ENCODE measurements at regions not wholly inside any gene's neighbourhood (a gene's known extent, or its start where the extent isn't known, plus 50 kb on each side); places are given as distances from the start of the nearest gene placed in this dataset.

DNA sequence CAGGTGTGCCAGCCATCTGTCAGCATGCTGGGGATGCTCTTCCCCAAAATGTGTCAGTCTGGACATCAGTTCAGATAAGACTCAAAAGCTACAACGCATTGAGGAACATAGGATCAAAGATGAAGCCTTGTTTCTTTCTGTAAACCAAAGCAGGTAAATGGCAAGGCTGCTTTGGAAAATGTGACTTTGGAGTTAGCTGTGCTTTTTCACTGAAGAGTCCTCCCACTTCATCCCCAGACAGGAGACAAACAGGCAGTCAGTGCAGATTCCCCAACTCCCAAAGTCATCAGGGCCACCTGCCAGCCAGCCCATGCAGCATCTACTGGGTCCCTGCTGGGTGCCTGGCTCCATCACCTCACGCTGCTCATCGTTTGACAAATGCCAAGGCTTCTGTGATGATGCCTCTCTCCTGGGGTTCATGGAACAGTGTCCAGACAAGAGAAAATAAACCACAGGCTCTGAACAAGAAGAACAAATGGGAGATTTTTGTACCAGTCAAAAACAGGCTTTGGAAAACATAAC is 205.0 kb upstream of the BTBD3 start:
- DNase-seq: no peak

GRCh38 chr20:11714886-11715285 is 202.8 kb upstream of the BTBD3 start:
- DNase-seq: no peak

DNA sequence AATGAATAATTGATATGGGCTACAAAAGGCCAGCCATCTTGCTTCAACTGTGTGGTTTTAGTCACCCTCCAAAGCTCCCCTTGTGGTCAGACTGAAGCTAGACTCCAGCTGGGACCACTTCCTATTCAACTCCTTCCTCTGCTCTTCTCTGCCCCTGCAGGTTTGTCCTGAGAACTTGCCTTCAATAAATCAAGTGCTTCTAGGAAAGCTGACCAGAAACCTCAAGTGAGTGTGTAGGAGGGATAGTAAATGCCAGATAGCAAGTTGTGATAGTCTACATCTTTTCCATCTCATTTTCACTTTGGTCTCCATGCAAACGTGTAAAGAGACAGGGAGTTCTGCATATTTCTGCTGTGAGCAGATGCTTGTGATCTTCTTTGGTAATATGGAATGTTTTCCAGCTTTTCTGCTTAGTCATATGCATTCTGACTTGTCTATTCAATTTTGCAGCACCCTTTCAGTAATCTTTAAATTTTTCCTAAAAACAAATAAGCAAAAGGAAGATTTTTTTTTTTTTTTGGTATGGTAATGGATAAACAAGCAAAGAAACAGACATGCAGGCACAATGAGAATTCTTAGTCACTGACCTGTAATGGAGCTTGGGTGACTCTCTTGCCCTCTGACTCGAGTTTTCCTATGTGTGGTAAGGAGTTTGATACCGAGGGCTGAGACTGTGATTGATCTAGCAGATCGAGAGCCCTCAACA is 201.3 kb upstream of the BTBD3 start:
- DNase-seq: peak; percentile 71

DNA sequence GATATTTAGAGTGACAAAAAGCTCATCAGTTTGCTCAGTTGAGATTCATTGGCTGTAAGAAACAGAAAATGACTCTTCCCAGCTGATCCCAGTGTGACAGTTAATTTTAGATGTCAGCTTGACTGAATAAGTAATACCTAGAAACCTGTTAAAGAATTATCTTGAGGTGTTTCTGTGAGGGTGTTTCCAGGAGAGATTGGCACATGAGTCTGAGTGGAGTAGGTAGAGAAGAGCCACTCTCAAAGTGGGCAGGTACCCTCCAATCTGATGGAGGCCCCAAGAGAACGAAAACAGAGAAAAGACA is 200.8 kb upstream of the BTBD3 start:
- no peak for DNase-seq

GRCh38 chr20:11717562-11717961 is 200.1 kb upstream of the BTBD3 start:
- DNase-seq: no peak

DNA sequence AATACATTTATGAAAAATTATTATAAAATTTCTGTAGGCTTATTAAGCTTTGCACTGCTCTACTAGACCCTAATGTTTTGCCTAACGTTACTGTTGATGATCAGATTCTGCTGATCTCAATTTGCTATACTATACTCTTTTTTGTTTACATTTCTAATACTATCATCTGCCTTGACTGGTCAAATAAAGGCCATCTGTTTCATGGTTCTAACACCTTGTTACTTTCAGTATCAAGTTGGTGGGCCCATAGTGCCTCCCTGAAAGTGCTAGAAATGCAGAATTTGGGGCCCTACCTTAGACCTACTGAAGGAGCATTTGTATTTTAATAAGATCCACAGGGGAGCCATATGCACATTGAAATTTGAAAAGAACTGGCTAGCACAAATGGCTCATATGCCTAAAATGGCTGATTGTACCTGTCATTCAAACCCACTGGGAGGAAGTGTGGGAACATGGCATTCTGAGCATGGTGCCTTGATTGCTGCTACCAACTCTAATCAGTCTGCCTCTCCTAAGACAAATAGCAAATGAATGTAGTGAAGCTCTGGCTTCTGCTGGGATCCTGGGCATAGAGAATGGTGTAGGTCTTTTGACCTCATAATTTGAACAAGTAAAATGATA is 199.1 kb upstream of the BTBD3 start:
- DNase-seq: no peak

DNA sequence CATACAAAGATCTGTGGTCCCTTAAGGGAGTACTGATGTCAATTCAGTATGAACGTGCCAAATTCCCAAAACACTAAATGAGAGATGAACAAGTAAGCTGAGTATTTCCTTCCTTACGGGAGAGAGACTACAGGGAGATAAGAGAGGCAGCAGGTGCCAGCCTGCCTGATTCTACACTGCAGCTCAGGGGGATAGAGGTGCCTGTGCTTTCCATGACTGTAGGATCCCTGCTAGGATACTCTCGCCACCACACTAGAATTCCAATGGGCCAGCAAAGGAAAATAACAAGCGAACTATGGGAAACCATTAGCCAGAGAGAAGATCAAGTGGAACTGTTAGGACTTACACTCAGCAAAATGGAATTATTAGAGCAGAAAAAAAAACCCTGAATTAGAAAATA is 198.5 kb upstream of the BTBD3 start:
- DNase-seq: no peak

DNA sequence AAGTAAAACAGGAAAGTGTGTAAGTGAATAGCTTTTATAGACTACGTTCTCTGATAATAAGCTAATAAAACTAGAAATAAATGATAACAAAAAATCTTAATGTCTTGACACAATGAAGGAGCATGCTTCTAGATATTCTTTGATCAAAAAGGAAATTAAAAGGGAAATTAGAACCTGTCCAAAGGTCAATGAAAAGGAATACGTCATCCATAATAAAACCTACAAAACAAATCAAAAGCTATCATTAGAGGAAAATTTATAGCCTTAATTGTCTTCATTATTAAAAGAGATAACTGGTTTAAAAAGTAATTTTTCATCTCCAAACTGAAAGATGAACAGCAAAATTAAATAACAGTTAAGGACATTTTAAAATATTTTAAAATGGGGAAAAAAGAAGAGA is 196.3 kb upstream of the BTBD3 start:
- DNase-seq: no peak

GRCh38 chr20:11724097-11724496 is 193.6 kb upstream of the BTBD3 start:
- DNase-seq: no peak

GRCh38 chr20:11726026-11726425 is 191.7 kb upstream of the BTBD3 start:
- no peak for DNase-seq

- no peak for DNase-seq
Measured at GRCh38 chr20:11727708-11728107, 190.0 kb upstream of the BTBD3 start.

DNA sequence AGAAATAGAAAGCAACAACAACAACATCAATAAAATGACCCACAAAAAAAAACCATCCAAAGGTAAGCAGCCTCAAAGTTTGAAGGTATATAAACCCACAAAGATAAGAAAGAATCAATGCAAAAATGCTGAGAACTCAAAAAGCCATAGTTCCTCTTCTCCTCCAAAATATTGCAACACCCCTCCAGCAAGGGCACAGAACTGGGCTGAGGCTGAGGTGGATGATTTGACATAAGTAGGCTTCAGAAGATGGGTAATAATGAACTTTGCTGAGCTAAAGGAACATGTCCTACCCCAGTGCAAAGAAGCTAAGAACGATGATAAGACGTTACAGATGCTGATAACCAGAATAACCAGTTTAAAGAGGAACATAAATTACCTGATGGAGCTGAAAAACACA is 188.8 kb upstream of the BTBD3 start:
- no peak for DNase-seq

DNA sequence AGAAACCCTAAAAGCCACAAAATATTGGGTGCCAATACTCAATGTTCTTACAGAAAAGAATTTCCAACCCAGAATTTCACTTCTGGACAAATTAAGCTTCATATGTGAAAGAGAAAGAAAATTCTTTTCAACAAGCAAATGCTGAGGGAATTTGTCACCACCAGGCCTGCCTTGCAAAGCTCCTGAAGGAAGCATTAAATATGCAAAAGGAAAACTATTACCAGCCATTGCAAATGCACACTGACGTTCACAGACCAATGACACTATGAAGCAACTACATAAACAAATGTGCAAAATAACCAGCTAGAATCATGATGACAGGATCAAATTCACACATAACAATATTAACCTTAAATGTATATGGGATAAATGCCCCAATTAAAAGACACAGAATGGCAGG is 187.9 kb upstream of the BTBD3 start:
- no peak for DNase-seq

DNA sequence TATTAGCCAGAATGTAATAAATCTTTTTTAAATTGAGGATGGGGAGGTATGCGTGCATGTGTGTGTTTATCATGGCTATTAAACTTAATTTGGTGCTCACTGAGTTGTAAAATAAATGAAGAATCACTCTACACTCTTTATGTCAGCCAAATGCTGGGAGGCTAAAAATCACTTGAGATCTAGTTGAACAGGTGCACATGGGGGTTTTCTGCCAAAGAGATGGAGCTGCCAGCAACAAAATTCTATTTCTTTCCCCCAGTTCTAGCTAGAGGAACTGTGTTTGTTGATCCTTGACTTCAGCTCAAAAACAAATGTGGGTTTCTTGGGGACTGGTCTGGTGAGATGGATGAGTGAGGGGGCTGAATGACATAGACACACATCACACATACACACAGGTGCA is 183.3 kb upstream of the BTBD3 start:
- no peak for DNase-seq

- DNase-seq: no peak
Measured at GRCh38 chr20:11738852-11739251, 178.8 kb upstream of the BTBD3 start.

GRCh38 chr20:11740975-11741374 is 176.7 kb upstream of the BTBD3 start:
- DNase-seq: no peak

- no peak for DNase-seq
Measured at GRCh38 chr20:11745145-11745544, 172.5 kb upstream of the BTBD3 start.

GRCh38 chr20:11748436-11748835 is 169.3 kb upstream of the BTBD3 start:
- DNase-seq: no peak

DNA sequence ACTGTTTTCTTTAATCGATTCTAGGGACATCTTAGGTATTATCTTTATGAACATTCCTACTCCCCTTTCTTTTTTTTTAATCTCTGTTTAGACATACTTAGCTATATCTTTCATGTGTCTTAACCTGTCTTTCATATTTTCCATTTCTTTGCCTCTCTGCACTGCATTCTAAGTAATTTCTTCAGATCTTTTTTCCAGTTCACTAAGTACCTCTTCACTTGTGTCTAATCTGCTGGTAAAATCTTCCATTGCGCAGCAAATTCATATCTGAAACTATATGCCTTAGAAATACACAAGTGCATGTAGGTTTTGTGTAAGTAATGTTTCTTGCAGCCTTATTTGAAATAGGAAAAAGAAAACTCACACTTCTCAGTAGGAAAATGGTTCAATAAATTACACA is 165.4 kb upstream of the BTBD3 start:
- no peak for DNase-seq

DNA sequence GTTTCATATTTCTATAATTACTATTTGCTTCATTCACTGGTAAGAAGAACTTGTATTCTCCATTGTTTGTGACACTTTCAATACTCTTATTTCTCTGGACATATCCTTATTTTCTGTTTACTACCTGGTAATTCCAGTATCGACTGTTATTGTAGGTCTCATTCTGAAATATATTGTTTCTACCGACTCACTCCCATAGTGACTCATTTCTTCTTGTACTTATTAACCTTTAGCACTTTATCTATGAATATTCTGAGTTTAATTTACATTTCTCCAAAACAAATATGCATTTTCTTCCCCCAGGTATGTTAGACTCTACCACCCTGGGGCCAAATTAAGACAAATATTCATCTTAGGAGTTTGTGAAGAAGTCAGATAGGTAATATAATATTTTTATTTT is 164.5 kb upstream of the BTBD3 start:
- no peak for DNase-seq

GRCh38 chr20:11754451-11754850 is 163.2 kb upstream of the BTBD3 start:
- DNase-seq: no peak

- DNase-seq: peak; percentile 66
Measured at GRCh38 chr20:11755071-11755841, 162.4 kb upstream of the BTBD3 start.

DNA sequence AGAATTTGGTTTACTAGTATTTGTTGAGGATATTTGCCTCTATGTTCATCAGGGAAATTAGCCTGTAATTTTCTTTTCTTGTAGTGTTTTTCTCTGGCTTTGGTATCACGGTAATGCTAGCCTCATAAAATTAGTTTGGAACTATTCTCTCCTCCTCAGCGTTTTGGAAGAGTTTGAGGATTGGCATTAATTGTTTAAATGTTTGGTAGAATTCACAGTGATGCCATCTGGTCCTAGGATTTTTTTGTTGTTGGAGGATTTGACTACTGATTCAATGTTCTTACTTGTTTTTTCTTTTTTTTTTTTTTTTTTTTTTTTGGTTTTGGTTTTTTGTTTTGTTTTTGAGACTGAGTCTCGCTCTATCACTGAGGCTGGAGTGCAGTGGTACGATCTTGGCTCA is 156.2 kb upstream of the BTBD3 start:
- DNase-seq: no peak

- peak; percentile 58 for DNase-seq
Measured at GRCh38 chr20:11766961-11767360, 150.7 kb upstream of the BTBD3 start.

Measured in eye (tissue), 1 donor.